Upper lobe of left lung (tissue), 6 donors: ENCODE measurements at regions not wholly inside any gene's neighbourhood (a gene's known extent, or its start where the extent isn't known, plus 50 kb on each side); places are given as distances from the start of the nearest gene placed in this dataset.

Experiments used
- ATAC-seq, 2 donors: fragments of 200-7000 bp; cut with Tn5 transposase; one replicate each; pipeline ENCODE4 v1.9.1; 2022; ENCODE audit warnings: mild to moderate bottlenecking in 2 of 2, moderate library complexity in 2 of 2; ENCODE audit not compliant: low FRiP score in 2 of 2
- DNase-seq, 2 donors: peaks; one replicate each; pipeline ENCODE4 v3.0.0-alpha.2; 2019 to 2020
- H3K27ac ChIP-seq, 4 donors: fragments of 200-600 bp; sonication (generic); one replicate each; pipeline ENCODE4 v1.5.1; 2016 to 2019
- H3K27me3 ChIP-seq, 4 donors: fragments of 200-600 bp; sonication (generic); one replicate each; pipeline ENCODE4 v1.5.1; 2017 to 2019
- H3K36me3 ChIP-seq, 4 donors: fragments of 200-600 bp; sonication (generic); one replicate each; pipeline ENCODE4 v1.5.1; 2016 to 2019
- H3K4me1 ChIP-seq, 4 donors: fragments of 200-600 bp; sonication (generic); one replicate each; pipeline ENCODE4 v1.5.1; 2018 to 2019
- H3K4me3 ChIP-seq, 4 donors: fragments of 200-600 bp; sonication (generic); one replicate each; pipeline ENCODE4 v1.5.1; 2017 to 2019; ENCODE audit warnings: mild to moderate bottlenecking in 2 of 4, moderate library complexity in 1 of 4
- H3K9me3 ChIP-seq, 4 donors: fragments of 200-600 bp; sonication (generic); one replicate each; pipeline ENCODE4 v1.5.1; 2018 to 2019
- CTCF ChIP-seq, 6 experiments: fragments of 450-650 bp in 4 of 6; fragments of 200-600 bp in 2 of 6; sonication (generic) in 2 of 6; IDR thresholded peaks; one replicate each; pipeline ENCODE4 v1.5.1; 2016 to 2019; ENCODE audit warnings: antibody characterized with exemption in 6 of 6
- EP300 ChIP-seq, 4 donors: sonication (generic); formaldehyde crosslinking; IDR thresholded peaks; one replicate each; pipeline ENCODE4 v1.5.1; 2017; ENCODE audit warnings: antibody characterized with exemption in 4 of 4, control low read depth in 2 of 4
- POLR2A ChIP-seq, 4 donors: fragments of 450-650 bp; IDR thresholded peaks; one replicate each; pipeline ENCODE4 v1.5.1; 2016 to 2017; ENCODE audit warnings: antibody characterized with exemption in 4 of 4, mild to moderate bottlenecking in 2 of 4
- POLR2AphosphoS5 ChIP-seq, 2 donors: sonication (generic); formaldehyde crosslinking; IDR thresholded peaks; one replicate each; pipeline ENCODE4 v1.5.1; 2017; ENCODE audit warnings: antibody characterized with exemption in 2 of 2
- WGBS, 2 donors: methylation state at CpG; one replicate each; pipeline ENCODE4 v1.1.5; 2017 to 2018; 5-methylcytosine and 5-hydroxymethylcytosine counted together
- donor health status: DM: no; HTN: no; CAD: no; lungs with moderate emphysema.
- donor health status: DM: no; HTN: yes; CAD: no; lungs with severe emphysema.

DNA sequence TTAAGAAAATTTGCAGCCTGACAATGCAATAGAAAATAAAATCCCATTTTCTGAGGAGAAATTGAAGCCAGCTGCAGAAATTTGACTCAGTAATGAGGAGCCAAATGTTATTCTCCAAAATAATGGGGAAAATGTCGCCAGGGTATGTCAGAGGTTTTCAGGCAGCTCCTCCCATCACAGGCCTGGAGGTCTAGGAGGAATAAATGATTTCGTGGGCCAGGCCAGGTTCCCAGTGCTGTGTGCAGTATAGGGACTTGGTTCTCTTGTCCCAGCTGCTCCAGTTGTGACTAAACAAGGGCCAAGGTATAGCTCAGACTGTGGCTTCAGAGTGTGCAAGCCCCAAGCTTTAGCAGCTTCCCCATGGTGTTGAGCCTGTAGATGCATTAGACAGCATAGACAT is 1240.8 kb upstream of the ADGRB3 start:
- no peak overlapping the region for H3K4me3 ChIP-seq
- no peaks in the 10 kb centered on the region for H3K36me3 ChIP-seq
- DNase-seq (no peak), ATAC-seq (peak in 1 of 2 donors; percentile 46)
- peaks cover 0 to 5% (median 0%) of the 10 kb centered on the region in 4 donors for H3K9me3 ChIP-seq
- 52 to 60% methylated on average over 2 of the region's 2 CpGs for WGBS, 2 donors
- H3K4me1 ChIP-seq, result no peaks in the 10 kb centered on the region
- no peak for TF ChIP-seq POLR2AphosphoS5 (IDR thresholded peaks at IDR 0.05)
- TF ChIP-seq EP300 (IDR thresholded peaks at IDR 0.05), result no peak
- TF ChIP-seq CTCF (IDR thresholded peaks at IDR 0.05), result no peak
- TF ChIP-seq POLR2A (IDR thresholded peaks at IDR 0.05), result no peak
- no peak overlapping the region for H3K27ac ChIP-seq
- no peaks in the 10 kb centered on the region for H3K27me3 ChIP-seq

GRCh38 chr6:67393356-67393755 is 1241.7 kb upstream of the ADGRB3 start:
- no peak for DNase-seq
- 91 to 93% methylated on average over 1 of the region's 1 CpG for WGBS, 2 donors
- H3K27ac ChIP-seq, result no peak overlapping the region
- H3K9me3 ChIP-seq, result peaks cover 0 to 5% (median 0%) of the 10 kb centered on the region in 4 donors
- H3K4me3 ChIP-seq, result no peak overlapping the region
- H3K4me1 ChIP-seq, result no peaks in the 10 kb centered on the region
- no peak for ATAC-seq
- no peaks in the 10 kb centered on the region for H3K36me3 ChIP-seq
- H3K27me3 ChIP-seq, result no peaks in the 10 kb centered on the region
- no peak for TF ChIP-seq POLR2A (IDR thresholded peaks at IDR 0.05)
- TF ChIP-seq POLR2AphosphoS5 (IDR thresholded peaks at IDR 0.05), result no peak
- TF ChIP-seq CTCF (IDR thresholded peaks at IDR 0.05), result no peak
- no peak for TF ChIP-seq EP300 (IDR thresholded peaks at IDR 0.05)

DNA sequence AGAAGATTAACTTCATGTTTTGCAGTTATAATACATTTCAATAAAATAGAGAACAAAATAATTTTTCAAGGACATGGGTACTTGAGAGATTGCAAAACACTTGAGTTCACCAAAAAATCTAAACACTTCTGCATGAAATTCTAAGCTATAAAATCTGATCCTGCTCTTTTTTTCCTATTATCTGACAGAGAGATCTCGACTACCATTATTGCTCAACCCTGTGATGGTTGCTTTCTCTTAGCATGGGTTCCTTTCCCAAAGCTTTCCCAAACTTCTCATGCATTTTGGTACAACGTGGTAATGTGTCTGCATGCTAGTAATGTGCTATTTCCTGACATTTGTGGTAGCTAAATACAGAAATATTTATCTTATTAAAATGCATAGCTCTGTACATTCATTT is 1243.1 kb upstream of the ADGRB3 start:
- DNase-seq, result no peak
- Histone ChIP-seq H3K36me3 (no peaks in the 10 kb centered on the region), H3K4me1 (no peaks in the 10 kb centered on the region), H3K9me3 (peaks cover 0 to 5% (median 0%) of the 10 kb centered on the region in 4 donors), H3K27ac (no peak overlapping the region), H3K4me3 (no peak overlapping the region), H3K27me3 (no peaks in the 10 kb centered on the region)
- no peak for ATAC-seq
- 33 to 35% methylated on average over 2 of the region's 2 CpGs for WGBS, 2 donors
- TF ChIP-seq POLR2AphosphoS5 (IDR thresholded peaks at IDR 0.05) (no peak), CTCF (IDR thresholded peaks at IDR 0.05) (no peak), POLR2A (IDR thresholded peaks at IDR 0.05) (no peak), EP300 (IDR thresholded peaks at IDR 0.05) (no peak)

- TF ChIP-seq EP300 (IDR thresholded peaks at IDR 0.05), result no peak
- no peak for TF ChIP-seq CTCF (IDR thresholded peaks at IDR 0.05)
- Histone ChIP-seq H3K4me3 (no peak overlapping the region), H3K27me3 (no peaks in the 10 kb centered on the region), H3K4me1 (no peaks in the 10 kb centered on the region), H3K27ac (no peak overlapping the region), H3K36me3 (no peaks in the 10 kb centered on the region), H3K9me3 (peaks cover 0 to 2% (median 0%) of the 10 kb centered on the region in 4 donors)
- no peak for DNase-seq
- ATAC-seq, result no peak
- 69 to 70% methylated on average over 1 of the region's 1 CpG for WGBS, 2 donors
These were observed 1265.4 kb upstream of the ADGRB3 start for GRCh38 chr6:67369679-67370078.

GRCh38 chr6:67362976-67363375 is 1272.1 kb upstream of the ADGRB3 start:
- no peak overlapping the region for H3K4me3 ChIP-seq
- ATAC-seq (no peak), DNase-seq (no peak)
- no peaks in the 10 kb centered on the region for H3K36me3 ChIP-seq
- H3K27ac ChIP-seq, result no peak overlapping the region
- H3K27me3 ChIP-seq, result no peaks in the 10 kb centered on the region
- WGBS, 2 donors, result 72 to 80% methylated on average over 5 of the region's 5 CpGs
- no peaks in the 10 kb centered on the region for H3K4me1 ChIP-seq
- TF ChIP-seq POLR2A (IDR thresholded peaks at IDR 0.05), result no peak
- no peaks in the 10 kb centered on the region for H3K9me3 ChIP-seq
